ENCODE measurements at regions not wholly inside any gene's neighbourhood (a gene's known extent, or its start where the extent isn't known, plus 50 kb on each side); places are given as distances from the start of the nearest gene placed in this dataset.

DNA sequence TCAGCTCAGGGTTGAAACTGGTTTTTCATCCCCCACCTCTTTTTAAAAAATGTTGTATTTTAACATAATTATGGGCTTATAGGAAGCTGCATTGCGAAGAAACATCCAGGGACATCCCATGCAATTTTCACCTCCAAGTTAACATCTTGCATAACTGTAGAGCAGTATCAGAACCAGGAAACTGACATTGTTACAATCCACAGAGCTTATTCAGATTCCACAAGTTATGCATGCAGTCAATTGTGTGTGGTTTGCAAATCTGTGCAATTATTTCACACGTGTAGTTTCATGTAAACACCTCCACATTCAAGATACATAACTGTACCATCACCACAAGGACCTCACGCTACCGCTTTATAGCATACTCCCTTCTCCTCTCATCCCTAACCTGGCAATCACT lies 97.5 kb upstream of the GATB start (continued):
- TF ChIP-seq, protein P1, sequence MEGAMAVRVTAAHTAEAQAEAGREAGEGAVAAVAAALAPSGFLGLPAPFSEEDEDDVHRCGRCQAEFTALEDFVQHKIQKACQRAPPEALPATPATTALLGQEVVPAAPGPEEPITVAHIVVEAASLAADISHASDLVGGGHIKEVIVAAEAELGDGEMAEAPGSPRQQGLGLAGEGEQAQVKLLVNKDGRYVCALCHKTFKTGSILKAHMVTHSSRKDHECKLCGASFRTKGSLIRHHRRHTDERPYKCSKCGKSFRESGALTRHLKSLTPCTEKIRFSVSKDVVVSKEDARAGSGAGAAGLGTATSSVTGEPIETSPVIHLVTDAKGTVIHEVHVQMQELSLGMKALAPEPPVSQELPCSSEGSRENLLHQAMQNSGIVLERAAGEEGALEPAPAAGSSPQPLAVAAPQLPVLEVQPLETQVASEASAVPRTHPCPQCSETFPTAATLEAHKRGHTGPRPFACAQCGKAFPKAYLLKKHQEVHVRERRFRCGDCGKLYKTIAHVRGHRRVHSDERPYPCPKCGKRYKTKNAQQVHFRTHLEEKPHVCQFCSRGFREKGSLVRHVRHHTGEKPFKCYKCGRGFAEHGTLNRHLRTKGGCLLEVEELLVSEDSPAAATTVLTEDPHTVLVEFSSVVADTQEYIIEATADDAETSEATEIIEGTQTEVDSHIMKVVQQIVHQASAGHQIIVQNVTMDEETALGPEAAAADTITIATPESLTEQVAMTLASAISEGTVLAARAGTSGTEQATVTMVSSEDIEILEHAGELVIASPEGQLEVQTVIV (IDR thresholded peaks at IDR 0.05; ENCODE audit: borderline replicate concordance, partially characterized antibody): no peak
- TF ChIP-seq CEBPB (IDR thresholded peaks at IDR 0.05; ENCODE audit: borderline replicate concordance in 1 of 2, low read depth in 2 of 2, low read length in 2 of 2): no peak
- TF ChIP-seq, protein P2, sequence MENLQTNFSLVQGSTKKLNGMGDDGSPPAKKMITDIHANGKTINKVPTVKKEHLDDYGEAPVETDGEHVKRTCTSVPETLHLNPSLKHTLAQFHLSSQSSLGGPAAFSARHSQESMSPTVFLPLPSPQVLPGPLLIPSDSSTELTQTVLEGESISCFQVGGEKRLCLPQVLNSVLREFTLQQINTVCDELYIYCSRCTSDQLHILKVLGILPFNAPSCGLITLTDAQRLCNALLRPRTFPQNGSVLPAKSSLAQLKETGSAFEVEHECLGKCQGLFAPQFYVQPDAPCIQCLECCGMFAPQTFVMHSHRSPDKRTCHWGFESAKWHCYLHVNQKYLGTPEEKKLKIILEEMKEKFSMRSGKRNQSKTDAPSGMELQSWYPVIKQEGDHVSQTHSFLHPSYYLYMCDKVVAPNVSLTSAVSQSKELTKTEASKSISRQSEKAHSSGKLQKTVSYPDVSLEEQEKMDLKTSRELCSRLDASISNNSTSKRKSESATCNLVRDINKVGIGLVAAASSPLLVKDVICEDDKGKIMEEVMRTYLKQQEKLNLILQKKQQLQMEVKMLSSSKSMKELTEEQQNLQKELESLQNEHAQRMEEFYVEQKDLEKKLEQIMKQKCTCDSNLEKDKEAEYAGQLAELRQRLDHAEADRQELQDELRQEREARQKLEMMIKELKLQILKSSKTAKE (IDR thresholded peaks at IDR 0.05; ENCODE audit: low read depth, poor library complexity, severe bottlenecking): no peak
- no peak for TF ChIP-seq RFX5 (IDR thresholded peaks at IDR 0.05; ENCODE audit: low read depth, low read length)
- TF ChIP-seq ZNF24 (IDR thresholded peaks at IDR 0.05): no peak
- TF ChIP-seq CHD1 (IDR thresholded peaks at IDR 0.05; ENCODE audit: low read depth, low read length): no peak
- TF ChIP-seq SP1 (IDR thresholded peaks at IDR 0.05; ENCODE audit: low read depth, low read length): no peak

DNA sequence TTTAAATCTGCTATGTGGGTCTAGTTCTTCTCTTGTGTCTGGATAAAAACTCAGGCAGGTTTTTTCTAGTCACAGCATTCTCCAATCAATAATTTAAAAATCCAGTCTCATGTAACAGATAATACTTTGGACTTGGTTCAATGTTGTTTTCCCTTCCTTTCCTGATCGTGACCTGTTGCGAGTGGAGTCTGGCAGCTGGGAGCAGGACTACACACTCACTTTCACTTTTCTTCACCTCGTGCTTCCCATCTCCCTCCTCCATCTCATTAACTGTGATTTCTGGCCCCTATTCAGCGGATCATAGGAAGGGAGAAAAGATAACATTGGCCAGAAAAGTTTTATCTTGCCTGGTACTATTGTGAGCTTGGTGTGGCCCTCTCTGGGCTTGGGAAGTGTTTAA lies 96.6 kb upstream of the GATB start:
- FAIRE-seq: no peak

More for the DNA sequence above, 96.6 kb upstream of the GATB start:
- ATAC-seq: no peak
- Histone ChIP-seq H3K9ac (ENCODE audit: control insufficient read depth, insufficient read depth, low read length) (no peak overlapping the region), H3K4me3 (no peak overlapping the region), H3K27me3 (replicated peaks in 1 of 2; ENCODE audit: control insufficient read depth in 2 of 2, insufficient read depth in 2 of 2, low read length in 1 of 2) (no peaks in the 10 kb centered on the region; a peak in 1 of 4 replicates), H2AFZ (ENCODE audit: control insufficient read depth, low read depth, low read length) (no peak overlapping the region), H3K27ac (ENCODE audit: control insufficient read depth, insufficient read depth) (no peak overlapping the region), H3K36me3 (ENCODE audit: control insufficient read depth in 2 of 2, insufficient read depth in 2 of 2, low read length in 1 of 2) (no peaks in the 10 kb centered on the region), H4K20me1 (ENCODE audit: control insufficient read depth, insufficient read depth) (no peaks in the 10 kb centered on the region), H3K4me1 (ENCODE audit: control insufficient read depth, insufficient read depth, low read length) (no peaks in the 10 kb centered on the region), H3K9me3 (replicated peaks; ENCODE audit: control insufficient read depth, insufficient read depth, low read length) (no peaks in the 10 kb centered on the region; the same call in 2 of the 3 replicates), H3K79me2 (ENCODE audit: control insufficient read depth, insufficient read depth, low read length) (no peaks in the 10 kb centered on the region), H3K4me2 (ENCODE audit: control insufficient read depth, insufficient read depth) (no peak overlapping the region)
- TF ChIP-seq ATF7 (IDR thresholded peaks at IDR 0.05; ENCODE audit: low read depth) (no peak), SMC3 (IDR thresholded peaks at IDR 0.05; ENCODE audit: borderline replicate concordance, low read length) (no peak), PML (IDR thresholded peaks at IDR 0.05; ENCODE audit: low read length) (no peak)
- TF ChIP-seq, protein P3, sequence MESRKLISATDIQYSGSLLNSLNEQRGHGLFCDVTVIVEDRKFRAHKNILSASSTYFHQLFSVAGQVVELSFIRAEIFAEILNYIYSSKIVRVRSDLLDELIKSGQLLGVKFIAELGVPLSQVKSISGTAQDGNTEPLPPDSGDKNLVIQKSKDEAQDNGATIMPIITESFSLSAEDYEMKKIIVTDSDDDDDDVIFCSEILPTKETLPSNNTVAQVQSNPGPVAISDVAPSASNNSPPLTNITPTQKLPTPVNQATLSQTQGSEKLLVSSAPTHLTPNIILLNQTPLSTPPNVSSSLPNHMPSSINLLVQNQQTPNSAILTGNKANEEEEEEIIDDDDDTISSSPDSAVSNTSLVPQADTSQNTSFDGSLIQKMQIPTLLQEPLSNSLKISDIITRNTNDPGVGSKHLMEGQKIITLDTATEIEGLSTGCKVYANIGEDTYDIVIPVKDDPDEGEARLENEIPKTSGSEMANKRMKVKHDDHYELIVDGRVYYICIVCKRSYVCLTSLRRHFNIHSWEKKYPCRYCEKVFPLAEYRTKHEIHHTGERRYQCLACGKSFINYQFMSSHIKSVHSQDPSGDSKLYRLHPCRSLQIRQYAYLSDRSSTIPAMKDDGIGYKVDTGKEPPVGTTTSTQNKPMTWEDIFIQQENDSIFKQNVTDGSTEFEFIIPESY (IDR thresholded peaks at IDR 0.05): no peak
- TF ChIP-seq, protein P4, sequence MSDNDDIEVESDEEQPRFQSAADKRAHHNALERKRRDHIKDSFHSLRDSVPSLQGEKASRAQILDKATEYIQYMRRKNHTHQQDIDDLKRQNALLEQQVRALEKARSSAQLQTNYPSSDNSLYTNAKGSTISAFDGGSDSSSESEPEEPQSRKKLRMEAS (IDR thresholded peaks at IDR 0.05; ENCODE audit: low read depth, low read length): no peak
- TF ChIP-seq, protein P5, sequence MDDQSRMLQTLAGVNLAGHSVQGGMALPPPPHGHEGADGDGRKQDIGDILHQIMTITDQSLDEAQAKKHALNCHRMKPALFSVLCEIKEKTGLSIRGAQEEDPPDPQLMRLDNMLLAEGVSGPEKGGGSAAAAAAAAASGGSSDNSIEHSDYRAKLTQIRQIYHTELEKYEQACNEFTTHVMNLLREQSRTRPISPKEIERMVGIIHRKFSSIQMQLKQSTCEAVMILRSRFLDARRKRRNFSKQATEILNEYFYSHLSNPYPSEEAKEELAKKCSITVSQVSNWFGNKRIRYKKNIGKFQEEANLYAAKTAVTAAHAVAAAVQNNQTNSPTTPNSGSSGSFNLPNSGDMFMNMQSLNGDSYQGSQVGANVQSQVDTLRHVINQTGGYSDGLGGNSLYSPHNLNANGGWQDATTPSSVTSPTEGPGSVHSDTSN (IDR thresholded peaks at IDR 0.05; ENCODE audit: insufficient replicate concordance, low read depth, low read length): no peak
- TF ChIP-seq, protein P6, sequence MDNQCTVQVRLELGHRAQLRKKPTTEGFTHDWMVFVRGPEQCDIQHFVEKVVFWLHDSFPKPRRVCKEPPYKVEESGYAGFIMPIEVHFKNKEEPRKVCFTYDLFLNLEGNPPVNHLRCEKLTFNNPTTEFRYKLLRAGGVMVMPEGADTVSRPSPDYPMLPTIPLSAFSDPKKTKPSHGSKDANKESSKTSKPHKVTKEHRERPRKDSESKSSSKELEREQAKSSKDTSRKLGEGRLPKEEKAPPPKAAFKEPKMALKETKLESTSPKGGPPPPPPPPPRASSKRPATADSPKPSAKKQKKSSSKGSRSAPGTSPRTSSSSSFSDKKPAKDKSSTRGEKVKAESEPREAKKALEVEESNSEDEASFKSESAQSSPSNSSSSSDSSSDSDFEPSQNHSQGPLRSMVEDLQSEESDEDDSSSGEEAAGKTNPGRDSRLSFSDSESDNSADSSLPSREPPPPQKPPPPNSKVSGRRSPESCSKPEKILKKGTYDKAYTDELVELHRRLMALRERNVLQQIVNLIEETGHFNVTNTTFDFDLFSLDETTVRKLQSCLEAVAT (IDR thresholded peaks at IDR 0.05): no peak
- intact Hi-C loops (cut with micrococcal nuclease; ENCODE audit: unreplicated experiment) (no loop called here), in situ Hi-C loops (cut with MboI) (no loop called here)
- no TSS peak for BruUV-seq (replicated peaks)
- ChIA-PET POLR2A (no interaction called here), RAD21 (ENCODE audit: unreplicated experiment) (no interaction called here), SMC1A (ENCODE audit: uncharacterized antibody, unreplicated experiment) (no interaction called here), CTCF (no interaction called here)
- DNase-seq (ENCODE audit: low read depth, low spot score): no peak
- 45% methylated on average over 4 of the region's 4 CpGs for WGBS (ENCODE audit: insufficient coverage, insufficient replicate concordance, low lambda C conversion rate, missing lambda C conversion rate)

Measured in GM12878 (cell line).